GM12878 (cell line): ENCODE measurements at regions not wholly inside any gene's neighbourhood (a gene's known extent, or its start where the extent isn't known, plus 50 kb on each side); places are given as distances from the start of the nearest gene placed in this dataset.

Experiments used
- ATAC-seq: fragments of 200-7000 bp; cut with Tn5 transposase; 3 replicates; pipeline ENCODE4 v1.9.1; 2020; ENCODE audit warnings: mild to moderate bottlenecking, moderate library complexity
- BruUV-seq: library from RNA; stranded (reverse); fragments of 400-500 nt; replicated peaks from 2 replicates; lab custom pipeline; 2021; lab: Mats Ljungman, UMichigan
- CTCF ChIA-PET: fragments of 300-600 bp; sonication (Branson Sonifier 250); formaldehyde crosslinking; extraction: SDS; loops from one replicate; lab custom pipeline; 2021; ENCODE audit warnings: inconsistent platforms; lab: Yijun Ruan, JAX
- POLR2A ChIA-PET: fragments of 350-600 bp; formaldehyde crosslinking; extraction: SDS; loops from one replicate; lab custom pipeline; 2021; ENCODE audit warnings: inconsistent platforms; lab: Charles Lee
- RAD21 ChIA-PET: fragments of 300-600 bp; sonication (Branson Sonifier 250); formaldehyde crosslinking; loops from one replicate; lab custom pipeline; 2023; ENCODE audit warnings: antibody characterized with exemption; ENCODE audit not compliant: unreplicated experiment; lab: Charles Lee
- SMC1A ChIA-PET: fragments of 300-600 bp; sonication (Branson Sonifier 250); formaldehyde crosslinking; loops from one replicate; lab custom pipeline; 2023; ENCODE audit not compliant: unreplicated experiment, uncharacterized antibody; lab: Charles Lee
- DNase-seq: peaks from one replicate; pipeline ENCODE4 v3.0.0-alpha.2; 2011; ENCODE audit warnings: low read depth, low spot score
- FAIRE-seq: peaks from 3 replicates; lab custom pipeline; 2011; peaks lifted over from hg19 to GRCh38; lab: Jason Lieb, UNC
- H2AFZ ChIP-seq: 2 replicates; pipeline ENCODE4 v1.6.0; 2011; ENCODE audit warnings: low read depth, low read length, control low read depth; ENCODE audit not compliant: control insufficient read depth
- H3K27ac ChIP-seq: 2 replicates; pipeline ENCODE4 v1.5.1; 2011; ENCODE audit warnings: control low read depth; ENCODE audit not compliant: control insufficient read depth, insufficient read depth
- H3K27me3 ChIP-seq, 2 experiments: replicated peaks in 1 of 2; 2 replicates each; pipeline versions ENCODE4 v1.6.0 to v1.6.1; 2011; ENCODE audit warnings: low read length in 1 of 2; ENCODE audit not compliant: control insufficient read depth in 2 of 2, insufficient read depth in 2 of 2
- H3K36me3 ChIP-seq, 2 experiments: 2 replicates each; pipeline ENCODE4 v1.5.1; 2011; ENCODE audit warnings: low read length in 1 of 2; ENCODE audit not compliant: control insufficient read depth in 2 of 2, insufficient read depth in 2 of 2
- H3K4me1 ChIP-seq: 2 replicates; pipeline ENCODE4 v1.6.1; 2011; ENCODE audit warnings: mild to moderate bottlenecking, low read length, moderate library complexity, mixed read lengths; ENCODE audit not compliant: control insufficient read depth, insufficient read depth
- H3K4me2 ChIP-seq: 2 replicates; pipeline ENCODE4 v1.6.0; 2011; ENCODE audit warnings: control low read depth; ENCODE audit not compliant: control insufficient read depth, insufficient read depth
- H3K4me3 ChIP-seq: fragments of 200-600 bp; sonication (generic); 2 replicates; pipeline ENCODE4 v1.5.1; 2016
- H3K79me2 ChIP-seq: 2 replicates; pipeline ENCODE4 v1.6.0; 2011; ENCODE audit warnings: low read length; ENCODE audit not compliant: control insufficient read depth, insufficient read depth
- H3K9ac ChIP-seq: 2 replicates; pipeline ENCODE4 v1.8.0; 2011; ENCODE audit warnings: low read length, control low read depth, mixed read lengths; ENCODE audit not compliant: control insufficient read depth, insufficient read depth
- H3K9me3 ChIP-seq: replicated peaks from 3 replicates; pipeline ENCODE4 v1.5.1; 2011; ENCODE audit warnings: mild to moderate bottlenecking, low read length; ENCODE audit not compliant: control insufficient read depth, insufficient read depth
- H4K20me1 ChIP-seq: 2 replicates; pipeline ENCODE4 v1.6.0; 2011; ENCODE audit not compliant: control insufficient read depth, insufficient read depth
- BACH1 ChIP-seq: fragments of 450-650 bp; IDR thresholded peaks from 2 replicates; pipeline ENCODE4 v1.6.1; 2017; ENCODE audit warnings: mild to moderate bottlenecking, borderline replicate concordance
- CEBPB ChIP-seq, 2 experiments: fragments of 150-350 bp in 1 of 2; IDR thresholded peaks; 2 replicates each; pipeline ENCODE4 v1.6.1; 2012 to 2014; ENCODE audit warnings: low read depth in 2 of 2, low read length in 2 of 2, borderline replicate concordance in 1 of 2, inconsistent platforms in 1 of 2
- IRF3 ChIP-seq: fragments of 450-650 bp; IDR thresholded peaks from 2 replicates; pipeline ENCODE4 v1.6.1; 2014; ENCODE audit warnings: mild to moderate bottlenecking
- IRF5 ChIP-seq: fragments of 450-650 bp; IDR thresholded peaks from 2 replicates; pipeline ENCODE4 v1.6.1; 2017; ENCODE audit warnings: borderline replicate concordance
- NBN ChIP-seq: fragments of 450-650 bp; IDR thresholded peaks from 2 replicates; pipeline ENCODE4 v1.6.1; 2016
- NFYB ChIP-seq: IDR thresholded peaks from 2 replicates; pipeline ENCODE4 v1.6.1; 2011; ENCODE audit warnings: low read depth, mild to moderate bottlenecking, low read length, improper control_type of control experiment, moderate library complexity; ENCODE audit not compliant: insufficient read depth
- NR2C1 ChIP-seq: fragments of 450-650 bp; IDR thresholded peaks from 2 replicates; pipeline ENCODE4 v1.6.1; 2017; ENCODE audit warnings: antibody characterized with exemption, mild to moderate bottlenecking, moderate library complexity
- SMAD1 ChIP-seq: fragments of 450-650 bp; IDR thresholded peaks from 2 replicates; pipeline ENCODE4 v1.6.1; 2018; ENCODE audit warnings: mild to moderate bottlenecking, low read depth; ENCODE audit not compliant: partially characterized antibody
- STAT1 ChIP-seq: fragments of 450-650 bp; conservative IDR thresholded peaks from 2 replicates; pipeline ENCODE4 v1.6.1; 2014; ENCODE audit warnings: antibody characterized with exemption, mild to moderate bottlenecking
- SUZ12 ChIP-seq: fragments of 200-600 bp; sonication (generic); IDR thresholded peaks from one replicate; pipeline ENCODE4 v1.6.1; 2018; ENCODE audit warnings: antibody characterized with exemption, mild to moderate bottlenecking; ENCODE audit not compliant: unreplicated experiment
- TCF12 ChIP-seq: IDR thresholded peaks from 2 replicates; pipeline ENCODE4 v1.6.1; 2011; ENCODE audit warnings: low read depth, mild to moderate bottlenecking, low read length
- USF1 ChIP-seq: IDR thresholded peaks from 2 replicates; pipeline ENCODE4 v1.6.1; 2011; ENCODE audit warnings: borderline replicate concordance, low read depth, mild to moderate bottlenecking, moderate library complexity, mixed read lengths, low read length; ENCODE audit not compliant: insufficient read depth; ENCODE audit errors: extremely low read length
- WGBS: methylation state at CpG from one replicate; pipeline ENCODE4 v1.1.6; 2016; ENCODE audit warnings: low lambda C conversion rate; ENCODE audit not compliant: insufficient replicate concordance, insufficient coverage; ENCODE audit errors: missing lambda C conversion rate; 5-methylcytosine and 5-hydroxymethylcytosine counted together
- in situ Hi-C: fragments of 300-500 bp; cut with MboI; formaldehyde crosslinking; loops from 9 replicates; pipeline ENCODE4 v1.14.3; 2018; ENCODE audit warnings: mixed read lengths
- intact Hi-C: fragments of 100-400 bp; cut with micrococcal nuclease; formaldehyde crosslinking; loops from one replicate; pipeline ENCODE4 v1.14.2; 2022; ENCODE audit not compliant: unreplicated experiment

GRCh38 chr15:69542028-69542427, 89.4 kb downstream of the RPLP1 start:
- ChIA-PET RAD21 (no interaction called here), CTCF (interaction anchor here (0.7 kb wide), 1 partner anchor 829 kb away, joined by 3 read pairs; no protein-coding TSS in a partner anchor), POLR2A (no interaction called here), SMC1A (no interaction called here)
- Histone ChIP-seq H3K36me3 (no peaks in the 10 kb centered on the region), H3K9me3 (no peaks in the 10 kb centered on the region), H3K9ac (no peak overlapping the region), H4K20me1 (no peaks in the 10 kb centered on the region), H3K27me3 (peaks cover 0 to 5% of the 10 kb centered on the region in 2 experiments; a peak in 2 of 4 replicates), H3K4me2 (no peak overlapping the region), H2AFZ (no peak overlapping the region), H3K4me3 (no peak overlapping the region), H3K27ac (no peak overlapping the region), H3K4me1 (no peaks in the 10 kb centered on the region), H3K79me2 (no peaks in the 10 kb centered on the region)
- BruUV-seq: no TSS peak
- WGBS: 20% methylated on average over 7 of the region's 7 CpGs
- FAIRE-seq: no peak
- in situ Hi-C loops: no loop called here
- ATAC-seq: no peak
- intact Hi-C loops: no loop called here
- TF ChIP-seq USF1: peak; percentile 6
- TF ChIP-seq SUZ12: no peak
- DNase-seq: no peak

- WGBS: 0% methylated on average over 1 of the region's 1 CpG
- no peak overlapping the region for H2AFZ ChIP-seq
- H3K4me1 ChIP-seq: no peaks in the 10 kb centered on the region
- H3K4me2 ChIP-seq: no peak overlapping the region
- peaks cover 0 to 5% of the 10 kb centered on the region in 2 experiments; a peak in 2 of 4 replicates for H3K27me3 ChIP-seq
- no peak for TF ChIP-seq NR2C1
- no peak for TF ChIP-seq NBN
- TF ChIP-seq BACH1: no peak
- no peak for TF ChIP-seq STAT1
- TF ChIP-seq SMAD1: no peak
- TF ChIP-seq CEBPB (IDR thresholded peaks at IDR 0.05; ENCODE audit: borderline replicate concordance in 1 of 2, low read depth in 2 of 2, low read length in 2 of 2): no peak
- no peak for TF ChIP-seq IRF3
- no peak for TF ChIP-seq IRF5
- TF ChIP-seq TCF12: no peak
- TF ChIP-seq NFYB: no peak
- no peak for DNase-seq
- no peaks in the 10 kb centered on the region for H3K79me2 ChIP-seq
- BruUV-seq: no TSS peak
- CTCF ChIA-PET: no interaction called here
- no peak for ATAC-seq
- intact Hi-C loops: no loop called here
- no peak overlapping the region for H3K9ac ChIP-seq
- no peak overlapping the region for H3K27ac ChIP-seq
- H3K9me3 ChIP-seq: no peaks in the 10 kb centered on the region
- H3K4me3 ChIP-seq: no peak overlapping the region
- RAD21 ChIA-PET: no interaction called here
- H3K36me3 ChIP-seq: no peaks in the 10 kb centered on the region
- SMC1A ChIA-PET: no interaction called here
- no peaks in the 10 kb centered on the region for H4K20me1 ChIP-seq
- FAIRE-seq: no peak
- POLR2A ChIA-PET: no interaction called here
- in situ Hi-C loops: no loop called here
These were observed 91.2 kb downstream of the RPLP1 start for GRCh38 chr15:69543681-69544364.
